H7 (cell line): ENCODE measurements at regions not wholly inside any gene's neighbourhood (a gene's known extent, or its start where the extent isn't known, plus 50 kb on each side); places are given as distances from the start of the nearest gene placed in this dataset.

Experiments
- DNase-seq: peaks from one replicate; pipeline ENCODE4 v3.0.0; 2012
- H3K27me3 ChIP-seq: 2 replicates; pipeline ENCODE4 v1.6.0; 2011; ENCODE audit warnings: mild to moderate bottlenecking, low read length; ENCODE audit not compliant: control insufficient read depth, insufficient read depth
- H3K36me3 ChIP-seq: replicated peaks from 2 replicates; pipeline ENCODE4 v1.5.1; 2011; ENCODE audit warnings: low read length; ENCODE audit not compliant: control insufficient read depth, insufficient read depth
- H3K4me3 ChIP-seq: 2 replicates; pipeline ENCODE4 v1.5.1; 2011; ENCODE audit warnings: low read depth, mild to moderate bottlenecking, control low read depth, low read length, moderate library complexity; ENCODE audit not compliant: insufficient read depth

GRCh38 chr20:48286601-48287000 lies 501.3 kb upstream of the SULF2 start:
- no peak overlapping the region for H3K4me3 ChIP-seq
- H3K27me3 ChIP-seq = no peaks in the 10 kb centered on the region
- H3K36me3 ChIP-seq = no peaks in the 10 kb centered on the region
- no peak for DNase-seq

GRCh38 chr20:48285656-48286055 lies 500.4 kb upstream of the SULF2 start:
- no peak overlapping the region for H3K4me3 ChIP-seq
- no peak for DNase-seq
- H3K36me3 ChIP-seq = no peaks in the 10 kb centered on the region
- H3K27me3 ChIP-seq = no peaks in the 10 kb centered on the region

- DNase-seq = no peak
- no peaks in the 10 kb centered on the region for H3K36me3 ChIP-seq
- H3K4me3 ChIP-seq = no peak overlapping the region
- H3K27me3 ChIP-seq = no peaks in the 10 kb centered on the region
Measured at GRCh38 chr20:48284837-48285236, 499.6 kb upstream of the SULF2 start.

GRCh38 chr20:48284315-48284714 lies 499.0 kb upstream of the SULF2 start:
- H3K36me3 ChIP-seq = no peaks in the 10 kb centered on the region
- no peaks in the 10 kb centered on the region for H3K27me3 ChIP-seq
- H3K4me3 ChIP-seq = no peak overlapping the region
- no peak for DNase-seq

- no peaks in the 10 kb centered on the region for H3K27me3 ChIP-seq
- no peaks in the 10 kb centered on the region for H3K36me3 ChIP-seq
- H3K4me3 ChIP-seq = no peak overlapping the region
- DNase-seq = no peak
Measured at GRCh38 chr20:48283470-48284110, 498.3 kb upstream of the SULF2 start.

GRCh38 chr20:48282591-48283228 lies 497.4 kb upstream of the SULF2 start:
- no peaks in the 10 kb centered on the region for H3K27me3 ChIP-seq
- DNase-seq = no peak
- no peaks in the 10 kb centered on the region for H3K36me3 ChIP-seq
- H3K4me3 ChIP-seq = no peak overlapping the region

- no peak for DNase-seq
- H3K27me3 ChIP-seq = no peaks in the 10 kb centered on the region
- H3K36me3 ChIP-seq = no peaks in the 10 kb centered on the region
- H3K4me3 ChIP-seq = no peak overlapping the region
Measured at GRCh38 chr20:48281501-48281900, 496.2 kb upstream of the SULF2 start.

- no peak for DNase-seq
- Histone ChIP-seq H3K27me3 (no peaks in the 10 kb centered on the region), H3K4me3 (no peak overlapping the region), H3K36me3 (no peaks in the 10 kb centered on the region)
Measured at GRCh38 chr20:48278961-48279481, 493.7 kb upstream of the SULF2 start.

- Histone ChIP-seq H3K4me3 (no peak overlapping the region), H3K36me3 (no peaks in the 10 kb centered on the region), H3K27me3 (no peaks in the 10 kb centered on the region)
- no peak for DNase-seq
Measured at GRCh38 chr20:48277266-48277665, 492.0 kb upstream of the SULF2 start.

- no peaks in the 10 kb centered on the region for H3K27me3 ChIP-seq
- no peak overlapping the region for H3K4me3 ChIP-seq
- no peak for DNase-seq
- no peaks in the 10 kb centered on the region for H3K36me3 ChIP-seq
Measured at GRCh38 chr20:48276021-48276342, 490.7 kb upstream of the SULF2 start.

GRCh38 chr20:48275286-48276020 lies 490.2 kb upstream of the SULF2 start:
- peak; percentile 38 for DNase-seq
- Histone ChIP-seq H3K4me3 (no peak overlapping the region), H3K27me3 (no peaks in the 10 kb centered on the region), H3K36me3 (no peaks in the 10 kb centered on the region)

GRCh38 chr20:48273843-48274242 lies 488.6 kb upstream of the SULF2 start:
- Histone ChIP-seq H3K4me3 (no peak overlapping the region), H3K36me3 (no peaks in the 10 kb centered on the region), H3K27me3 (no peaks in the 10 kb centered on the region)
- DNase-seq = no peak

GRCh38 chr20:48270885-48271284 lies 485.6 kb upstream of the SULF2 start:
- Histone ChIP-seq H3K4me3 (no peak overlapping the region), H3K36me3 (no peaks in the 10 kb centered on the region), H3K27me3 (no peaks in the 10 kb centered on the region)
- DNase-seq = no peak

GRCh38 chr20:48267860-48268633 lies 482.8 kb upstream of the SULF2 start:
- Histone ChIP-seq H3K36me3 (no peaks in the 10 kb centered on the region), H3K27me3 (no peaks in the 10 kb centered on the region), H3K4me3 (no peak overlapping the region)
- DNase-seq = no peak
